KBM-7 (cell line): ENCODE measurements at regions not wholly inside any gene's neighbourhood (a gene's known extent, or its start where the extent isn't known, plus 50 kb on each side); places are given as distances from the start of the nearest gene placed in this dataset.

Experiments used
- DNase-seq: peaks from one replicate; pipeline ENCODE4 v3.0.0-alpha.2; 2015
- in situ Hi-C: fragments of 300-500 bp; cut with MboI; formaldehyde crosslinking; loops from 2 replicates; pipeline ENCODE4 v1.14.3; 2020; ENCODE audit warnings: low sequenced_read_pairs, low pct_unique_long_range_greater_than_20kb, mixed read lengths

- DNase-seq, result no peak
- in situ Hi-C loops, result no loop called here
Observed at GRCh38 chr1:21350202-21350885, 60.1 kb upstream of the ECE1 start.

DNA sequence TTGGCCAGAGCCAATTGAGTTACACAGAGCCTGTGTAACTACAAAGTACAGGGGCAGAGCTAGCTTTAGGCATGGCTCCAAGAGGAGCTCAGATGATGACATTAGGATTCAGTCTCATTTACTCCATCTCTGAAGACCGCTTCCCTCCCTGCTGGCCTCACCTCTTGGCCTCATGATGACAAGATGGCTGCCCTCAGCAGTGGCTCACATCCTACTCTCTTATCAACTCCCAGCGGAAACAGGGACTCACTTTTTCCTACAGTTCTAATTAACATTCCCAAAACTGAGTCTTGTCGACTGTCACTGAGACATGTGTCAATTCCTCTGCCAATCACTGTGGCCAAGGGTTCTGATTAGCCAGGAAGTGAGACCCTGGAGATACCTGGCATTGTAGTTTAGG is 59.4 kb upstream of the ECE1 start:
- in situ Hi-C loops, result no loop called here

GRCh38 chr1:21347072-21347581 is 56.9 kb upstream of the ECE1 start:
- in situ Hi-C loops, result no loop called here

More for the DNA sequence above, 59.4 kb upstream of the ECE1 start:
- DNase-seq, result no peak

GRCh38 chr1:21346365-21347071 is 56.3 kb upstream of the ECE1 start:
- no peak for DNase-seq
- in situ Hi-C loops, result no loop called here

More at GRCh38 chr1:21347072-21347581, 56.9 kb upstream of the ECE1 start:
- no peak for DNase-seq

GRCh38 chr1:21344750-21345443 is 54.6 kb upstream of the ECE1 start:
- DNase-seq, result no peak
- in situ Hi-C loops, result no loop called here

DNA sequence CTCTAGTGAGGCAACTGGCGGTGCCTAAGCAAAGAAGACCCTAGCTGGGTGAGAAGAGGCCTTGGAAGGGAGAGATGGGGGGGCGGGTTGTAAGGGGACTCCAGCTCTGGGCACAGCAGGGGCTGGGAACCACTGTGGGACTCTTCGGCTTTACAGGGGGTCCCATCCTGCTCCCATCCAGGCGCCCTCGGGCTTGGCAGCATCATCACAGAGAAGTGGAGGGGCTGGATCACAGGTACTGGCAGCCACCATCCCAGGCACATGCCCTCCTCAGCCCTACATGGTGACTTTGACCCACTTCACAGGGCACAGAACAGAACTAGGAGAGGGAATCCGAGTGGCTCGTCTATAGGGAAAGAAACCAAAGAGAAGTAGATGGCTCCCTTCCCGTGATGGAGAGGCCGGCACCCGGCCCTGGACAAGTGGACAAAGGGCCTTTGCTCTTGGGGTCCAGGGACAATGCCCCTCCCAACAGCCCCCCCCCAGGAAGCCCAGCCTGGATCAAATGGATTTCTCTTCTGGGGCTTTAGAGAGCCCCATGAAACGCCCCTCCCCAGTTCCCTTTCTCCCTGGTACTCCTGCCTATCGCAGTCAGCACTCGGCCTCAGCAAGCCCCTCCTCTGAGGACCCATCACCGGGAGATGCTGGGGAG is 54.0 kb upstream of the ECE1 start:
- in situ Hi-C loops, result no loop called here
- DNase-seq, result no peak

DNA sequence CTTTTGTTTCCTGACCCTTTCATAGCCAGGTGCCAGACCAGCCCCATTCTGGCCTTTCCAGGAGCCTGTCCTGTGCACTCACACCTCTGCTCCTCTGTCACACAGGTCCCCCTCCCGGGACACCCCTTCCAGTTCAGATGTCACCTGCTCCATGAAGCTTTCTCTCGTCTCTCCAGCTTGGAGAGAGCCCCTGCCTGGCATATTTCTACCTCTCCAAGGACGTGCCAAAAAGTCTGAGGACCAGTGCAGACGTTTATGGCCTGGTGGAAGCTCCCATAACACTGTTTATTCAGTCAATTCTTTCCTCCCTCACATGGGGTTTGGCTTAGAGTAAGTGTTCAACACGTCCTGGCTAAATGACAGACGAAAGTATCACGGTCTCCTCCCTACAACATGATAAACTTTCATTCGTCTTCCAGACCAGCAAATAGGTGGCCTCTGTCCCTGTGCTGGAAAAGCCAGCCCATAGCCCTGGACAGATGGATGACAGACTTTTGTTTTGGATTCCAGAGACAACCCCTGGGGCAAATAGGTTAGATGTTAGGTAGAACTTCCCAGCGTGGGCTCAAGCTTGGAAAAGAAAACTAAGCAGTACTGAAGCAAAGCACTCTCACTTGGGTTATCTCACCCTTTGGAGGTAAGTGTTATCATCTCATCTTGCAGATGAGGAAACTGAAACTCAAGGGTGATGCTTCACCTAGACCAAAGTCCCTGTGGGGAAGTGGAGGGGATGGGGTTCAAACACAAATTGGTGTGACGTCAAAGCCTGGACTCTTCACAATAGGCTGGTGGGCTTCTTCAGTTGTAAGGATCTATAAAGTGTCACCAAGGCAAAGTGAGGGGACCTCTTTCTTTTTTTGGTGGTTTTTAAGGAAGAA is 52.9 kb upstream of the ECE1 start:
- DNase-seq, result no peak
- in situ Hi-C loops, result no loop called here

DNA sequence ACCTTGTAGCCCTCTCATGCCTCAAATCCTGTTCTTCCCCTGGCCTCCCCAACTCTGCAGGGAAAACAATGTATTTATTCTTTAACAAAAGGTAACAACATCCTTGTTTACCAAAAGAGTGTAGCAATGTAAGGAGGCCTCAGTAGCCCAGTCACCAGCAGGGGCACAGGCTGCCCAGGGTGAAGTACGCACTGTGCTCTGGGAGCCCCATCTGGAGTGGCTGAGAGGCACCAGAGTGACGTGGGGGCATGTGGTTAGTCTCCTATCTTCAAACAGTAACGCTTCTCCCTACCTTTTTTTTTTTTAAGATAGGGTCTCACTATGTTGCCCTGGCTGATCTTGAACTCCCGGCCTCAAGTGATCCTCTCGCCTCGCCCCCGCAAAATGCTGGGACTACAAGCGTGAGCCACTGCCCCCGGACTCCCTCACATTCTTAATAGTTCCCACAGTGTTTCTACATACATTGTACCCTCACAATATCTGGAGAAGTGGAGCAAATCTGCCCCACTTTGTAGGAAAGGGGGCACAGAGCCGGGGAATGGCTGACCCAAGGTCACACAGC is 51.3 kb upstream of the ECE1 start:
- in situ Hi-C loops, result no loop called here
- no peak for DNase-seq

DNA sequence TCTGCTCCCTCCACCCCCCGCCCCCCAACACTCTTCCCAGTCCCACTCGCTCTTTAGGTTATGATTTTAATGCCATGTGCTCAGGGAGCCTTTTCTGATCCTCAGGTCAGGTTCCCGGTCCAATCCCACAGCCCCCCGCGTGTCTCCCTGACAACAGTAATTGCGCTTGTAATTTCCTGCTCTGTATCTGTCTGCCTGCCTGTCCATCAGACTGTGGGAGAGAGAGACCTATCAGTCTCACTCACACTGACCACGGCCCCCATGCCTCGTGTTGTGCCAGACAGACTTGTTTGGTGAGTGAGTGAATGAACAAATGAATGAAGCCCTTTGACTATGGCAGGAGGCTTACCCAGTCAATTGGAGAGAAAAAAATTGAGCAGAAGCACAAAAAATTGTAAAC is 50.8 kb upstream of the ECE1 start:
- in situ Hi-C loops, result no loop called here

DNA sequence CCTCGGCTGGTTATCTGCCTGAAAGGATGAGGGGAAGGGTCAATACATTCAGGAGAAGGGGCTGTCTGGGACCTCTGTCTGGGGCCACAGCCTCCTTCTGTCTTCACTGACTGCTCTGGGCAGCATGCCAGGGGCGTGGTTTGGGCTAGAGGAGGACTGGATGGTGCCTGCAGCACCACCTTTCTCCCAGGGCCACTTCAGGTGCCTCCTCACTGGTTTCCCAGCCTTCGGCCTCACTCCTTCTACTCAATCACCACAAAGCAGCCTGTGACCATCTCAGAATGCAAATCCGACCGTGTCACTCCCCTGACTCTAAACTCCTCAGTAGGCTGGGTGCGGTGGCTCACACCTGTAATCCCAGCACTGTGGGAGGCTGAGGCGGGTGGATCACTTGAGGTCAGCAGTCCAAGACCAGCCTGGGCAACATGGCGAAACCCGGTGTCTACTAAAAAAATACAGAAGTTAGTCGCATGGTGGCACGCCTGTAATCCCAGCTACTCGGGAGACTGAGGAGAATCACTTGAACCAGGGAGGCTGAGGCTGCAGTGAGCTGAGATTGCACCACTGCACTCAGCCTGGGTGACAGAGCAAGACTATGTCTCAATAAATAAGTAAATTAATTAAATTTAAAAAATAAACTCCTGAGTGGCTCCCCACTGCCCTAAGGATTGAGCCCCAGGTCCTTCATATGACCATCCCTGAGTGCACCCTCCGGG is 50.1 kb upstream of the ECE1 start:
- in situ Hi-C loops, result no loop called here
- no peak for DNase-seq

More for the DNA sequence above, 50.8 kb upstream of the ECE1 start:
- no peak for DNase-seq
